ENCODE measurements at regions not wholly inside any gene's neighbourhood (a gene's known extent, or its start where the extent isn't known, plus 50 kb on each side); places are given as distances from the start of the nearest gene placed in this dataset.

GRCh38 chr5:159398936-159399335, 68.6 kb upstream of the IL12B start:
- Mint-ChIP-seq H3K27ac (no peak overlapping the region), H3K36me3 (no peaks in the 10 kb centered on the region), H3K4me1 (peaks cover 1% of the 10 kb centered on the region), H3K9me3 (no peaks in the 10 kb centered on the region), H3K27me3 (ENCODE audit: low read depth) (peaks cover 8% of the 10 kb centered on the region), H3K4me3 (no peak overlapping the region)
- no peak for TF ChIP-seq CTCF (IDR thresholded peaks at IDR 0.05; ENCODE audit: unreplicated experiment)
- DNase-seq (ENCODE audit: low spot score in 2 of 2, unreplicated experiment in 2 of 2), result no peak

- TF ChIP-seq CTCF (IDR thresholded peaks at IDR 0.05; ENCODE audit: unreplicated experiment), result no peak
- Mint-ChIP-seq H3K4me1 (peaks cover 3% of the 10 kb centered on the region), H3K4me3 (no peak overlapping the region), H3K27me3 (ENCODE audit: low read depth) (peaks cover 8% of the 10 kb centered on the region), H3K27ac (no peak overlapping the region), H3K36me3 (no peaks in the 10 kb centered on the region), H3K9me3 (no peaks in the 10 kb centered on the region)
- DNase-seq (ENCODE audit: low spot score in 2 of 2, unreplicated experiment in 2 of 2), result no peak
These were observed 70.2 kb upstream of the IL12B start for GRCh38 chr5:159400476-159400875.

- Mint-ChIP-seq H3K4me3 (no peak overlapping the region), H3K27me3 (ENCODE audit: low read depth) (peaks cover 8% of the 10 kb centered on the region), H3K27ac (no peak overlapping the region), H3K9me3 (no peaks in the 10 kb centered on the region), H3K36me3 (no peaks in the 10 kb centered on the region), H3K4me1 (peaks cover 3% of the 10 kb centered on the region)
- TF ChIP-seq CTCF (IDR thresholded peaks at IDR 0.05; ENCODE audit: unreplicated experiment), result no peak
- no peak for DNase-seq (ENCODE audit: low spot score in 2 of 2, unreplicated experiment in 2 of 2)
These were observed 72.0 kb upstream of the IL12B start for GRCh38 chr5:159402311-159402710.

- Mint-ChIP-seq H3K4me3 (no peak overlapping the region), H3K9me3 (no peaks in the 10 kb centered on the region), H3K36me3 (no peaks in the 10 kb centered on the region), H3K27ac (no peak overlapping the region), H3K4me1 (peaks cover 3% of the 10 kb centered on the region), H3K27me3 (ENCODE audit: low read depth) (peaks cover 8% of the 10 kb centered on the region)
- no peak for DNase-seq (ENCODE audit: low spot score in 2 of 2, unreplicated experiment in 2 of 2)
- no peak for TF ChIP-seq CTCF (IDR thresholded peaks at IDR 0.05; ENCODE audit: unreplicated experiment)
These were observed 72.6 kb upstream of the IL12B start for GRCh38 chr5:159402856-159403255.

GRCh38 chr5:159403906-159404681, 73.8 kb upstream of the IL12B start:
- no peak for TF ChIP-seq CTCF (IDR thresholded peaks at IDR 0.05; ENCODE audit: unreplicated experiment)
- Mint-ChIP-seq H3K4me3 (no peak overlapping the region), H3K9me3 (no peaks in the 10 kb centered on the region), H3K36me3 (no peaks in the 10 kb centered on the region), H3K27ac (no peak overlapping the region), H3K27me3 (ENCODE audit: low read depth) (peaks cover 8% of the 10 kb centered on the region), H3K4me1 (peaks cover 3% of the 10 kb centered on the region)
- no peak for DNase-seq (ENCODE audit: low spot score in 2 of 2, unreplicated experiment in 2 of 2)

Measured in mesothelial cell of epicardium (in vitro differentiated cells).